ENCODE measurements at regions not wholly inside any gene's neighbourhood (a gene's known extent, or its start where the extent isn't known, plus 50 kb on each side); places are given as distances from the start of the nearest gene placed in this dataset.

DNA sequence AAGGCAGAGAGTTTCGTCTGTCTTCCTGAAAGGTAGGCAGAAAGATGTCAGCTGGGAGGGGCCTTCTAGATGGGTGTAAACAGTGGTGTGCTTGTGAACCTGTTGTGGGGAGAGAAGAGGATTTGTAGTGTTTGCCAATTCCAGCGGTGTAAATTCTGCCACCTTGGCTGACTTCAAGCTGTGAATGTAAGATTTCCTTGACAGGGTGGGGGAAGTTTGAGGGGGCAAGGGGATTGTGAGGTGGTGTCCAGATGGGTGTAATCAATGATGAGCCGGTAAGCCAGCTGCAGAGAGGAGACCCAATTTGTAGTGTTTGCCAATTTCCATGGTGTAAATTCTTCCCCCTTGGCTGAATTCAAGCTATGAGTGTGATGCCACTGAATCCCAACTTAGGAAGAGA, 61.0 kb upstream of the ADGRE5 start:
- TF ChIP-seq, protein P1, sequence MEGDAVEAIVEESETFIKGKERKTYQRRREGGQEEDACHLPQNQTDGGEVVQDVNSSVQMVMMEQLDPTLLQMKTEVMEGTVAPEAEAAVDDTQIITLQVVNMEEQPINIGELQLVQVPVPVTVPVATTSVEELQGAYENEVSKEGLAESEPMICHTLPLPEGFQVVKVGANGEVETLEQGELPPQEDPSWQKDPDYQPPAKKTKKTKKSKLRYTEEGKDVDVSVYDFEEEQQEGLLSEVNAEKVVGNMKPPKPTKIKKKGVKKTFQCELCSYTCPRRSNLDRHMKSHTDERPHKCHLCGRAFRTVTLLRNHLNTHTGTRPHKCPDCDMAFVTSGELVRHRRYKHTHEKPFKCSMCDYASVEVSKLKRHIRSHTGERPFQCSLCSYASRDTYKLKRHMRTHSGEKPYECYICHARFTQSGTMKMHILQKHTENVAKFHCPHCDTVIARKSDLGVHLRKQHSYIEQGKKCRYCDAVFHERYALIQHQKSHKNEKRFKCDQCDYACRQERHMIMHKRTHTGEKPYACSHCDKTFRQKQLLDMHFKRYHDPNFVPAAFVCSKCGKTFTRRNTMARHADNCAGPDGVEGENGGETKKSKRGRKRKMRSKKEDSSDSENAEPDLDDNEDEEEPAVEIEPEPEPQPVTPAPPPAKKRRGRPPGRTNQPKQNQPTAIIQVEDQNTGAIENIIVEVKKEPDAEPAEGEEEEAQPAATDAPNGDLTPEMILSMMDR (IDR thresholded peaks at IDR 0.05) = no peak
- no peak for TF ChIP-seq POLR2A (IDR thresholded peaks at IDR 0.05)

Measured in esophagus squamous epithelium (tissue), 4 donors.